ENCODE measurements at regions not wholly inside any gene's neighbourhood (a gene's known extent, or its start where the extent isn't known, plus 50 kb on each side); places are given as distances from the start of the nearest gene placed in this dataset.

DNA sequence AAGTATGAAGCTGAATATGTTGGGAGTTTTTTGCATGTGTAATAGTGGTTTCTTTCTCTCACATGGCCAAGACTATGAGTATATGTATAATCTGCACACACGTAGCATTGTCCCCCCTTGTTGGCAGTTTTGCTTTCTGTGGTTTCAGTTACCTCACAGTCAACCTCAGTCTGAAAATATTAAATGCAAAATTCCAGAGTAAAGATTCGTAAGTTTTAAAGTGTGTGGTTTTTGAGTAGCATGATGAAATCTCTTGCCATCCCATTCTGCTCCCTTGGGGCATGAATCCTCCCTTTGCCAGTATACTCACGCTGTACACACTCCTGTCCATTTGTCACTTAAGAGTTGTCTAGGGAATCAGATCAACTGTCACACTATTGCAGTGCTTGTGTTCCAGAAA, 742.0 kb upstream of the CCDC54 start:
- TF ChIP-seq, protein P1, sequence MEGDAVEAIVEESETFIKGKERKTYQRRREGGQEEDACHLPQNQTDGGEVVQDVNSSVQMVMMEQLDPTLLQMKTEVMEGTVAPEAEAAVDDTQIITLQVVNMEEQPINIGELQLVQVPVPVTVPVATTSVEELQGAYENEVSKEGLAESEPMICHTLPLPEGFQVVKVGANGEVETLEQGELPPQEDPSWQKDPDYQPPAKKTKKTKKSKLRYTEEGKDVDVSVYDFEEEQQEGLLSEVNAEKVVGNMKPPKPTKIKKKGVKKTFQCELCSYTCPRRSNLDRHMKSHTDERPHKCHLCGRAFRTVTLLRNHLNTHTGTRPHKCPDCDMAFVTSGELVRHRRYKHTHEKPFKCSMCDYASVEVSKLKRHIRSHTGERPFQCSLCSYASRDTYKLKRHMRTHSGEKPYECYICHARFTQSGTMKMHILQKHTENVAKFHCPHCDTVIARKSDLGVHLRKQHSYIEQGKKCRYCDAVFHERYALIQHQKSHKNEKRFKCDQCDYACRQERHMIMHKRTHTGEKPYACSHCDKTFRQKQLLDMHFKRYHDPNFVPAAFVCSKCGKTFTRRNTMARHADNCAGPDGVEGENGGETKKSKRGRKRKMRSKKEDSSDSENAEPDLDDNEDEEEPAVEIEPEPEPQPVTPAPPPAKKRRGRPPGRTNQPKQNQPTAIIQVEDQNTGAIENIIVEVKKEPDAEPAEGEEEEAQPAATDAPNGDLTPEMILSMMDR (IDR thresholded peaks at IDR 0.05; ENCODE audit: extremely low read depth, missing control alignments) = no peak
- DNase-seq (ENCODE audit: low spot score) = no peak

DNA sequence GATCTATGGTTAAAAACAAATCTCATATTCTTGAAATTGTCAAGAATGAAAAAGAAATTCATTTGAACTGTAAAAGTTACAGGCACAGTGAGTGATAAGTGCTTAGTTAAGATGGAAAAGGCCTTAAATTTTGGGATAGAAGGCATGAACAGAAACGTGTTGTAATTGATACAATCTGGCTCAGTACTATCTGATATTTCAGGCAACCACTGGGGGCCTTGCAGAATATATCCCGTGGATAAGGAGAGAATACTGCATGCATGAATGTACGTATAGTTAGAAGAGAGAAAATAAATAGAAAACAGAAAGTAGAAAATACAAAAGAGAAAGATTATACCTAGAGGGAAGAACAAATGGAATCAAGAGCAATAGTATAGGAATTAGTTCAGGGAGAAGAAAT, 741.4 kb upstream of the CCDC54 start:
- TF ChIP-seq, protein P1 (IDR thresholded peaks at IDR 0.05; ENCODE audit: extremely low read depth, missing control alignments) = no peak
- no peak for DNase-seq (ENCODE audit: low spot score)

DNA sequence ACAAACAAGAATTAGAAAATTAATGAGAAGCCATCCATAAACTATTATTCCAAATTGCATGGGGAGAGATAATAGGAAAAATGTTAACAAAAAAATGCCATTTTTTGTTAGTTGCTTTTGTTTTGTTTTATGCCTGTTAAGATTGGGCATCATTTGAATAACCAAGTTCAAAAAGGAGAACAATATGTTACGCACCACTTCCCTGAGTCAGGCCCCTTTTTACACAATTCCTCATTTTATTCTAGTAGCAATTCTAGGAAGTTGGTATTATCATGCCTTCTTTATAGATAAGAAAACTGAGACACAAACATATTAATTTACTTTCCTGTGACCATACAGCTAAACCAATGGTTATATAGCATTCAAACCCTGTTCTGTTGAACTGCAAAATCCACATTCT, 736.9 kb upstream of the CCDC54 start:
- TF ChIP-seq, protein P1 (IDR thresholded peaks at IDR 0.05; ENCODE audit: extremely low read depth, missing control alignments) = no peak
- DNase-seq (ENCODE audit: low spot score) = no peak

DNA sequence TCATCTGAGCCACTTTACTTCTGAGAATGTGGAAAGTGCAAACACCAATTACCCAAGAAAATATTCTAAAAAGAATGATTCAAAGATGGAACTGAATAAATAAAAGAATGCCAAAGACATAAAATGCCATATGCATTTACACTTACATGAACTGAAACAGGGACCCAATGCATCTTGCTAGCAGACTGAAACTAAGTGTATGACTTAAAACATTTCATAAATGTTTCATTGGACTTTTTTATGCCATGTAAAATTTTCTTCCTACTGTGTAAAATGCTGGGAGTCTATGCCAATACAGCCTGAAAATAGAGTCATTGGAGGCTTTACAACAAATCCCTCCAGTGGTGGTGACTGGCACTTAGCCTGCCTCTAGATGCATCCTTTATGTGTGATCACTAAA, 735.1 kb upstream of the CCDC54 start:
- TF ChIP-seq, protein P1 (IDR thresholded peaks at IDR 0.05; ENCODE audit: extremely low read depth, missing control alignments) = no peak
- no peak for DNase-seq (ENCODE audit: low spot score)

DNA sequence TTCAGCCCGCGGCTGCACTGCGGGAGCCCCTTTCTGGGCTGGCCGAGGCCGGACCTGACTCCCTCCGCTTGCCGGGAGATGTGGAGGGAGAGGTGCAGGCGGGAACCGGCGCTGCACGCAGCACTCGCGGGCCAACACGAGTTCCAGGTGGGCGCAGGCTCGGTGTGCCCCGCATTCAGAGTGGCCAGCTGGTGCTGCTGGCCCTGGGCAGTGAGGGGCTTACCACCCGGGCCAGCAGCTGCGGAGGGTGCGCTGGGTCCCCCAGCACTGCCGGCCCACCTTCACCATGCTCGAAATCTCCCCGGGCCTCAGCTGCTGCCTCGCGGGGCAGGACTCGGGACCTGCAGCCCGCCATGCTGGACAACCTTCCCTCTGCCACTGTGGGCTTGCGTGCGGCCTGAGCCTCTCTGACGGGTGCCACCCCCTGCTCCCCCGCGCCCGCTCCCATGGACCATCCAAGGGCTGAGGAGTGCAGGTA, 733.5 kb upstream of the CCDC54 start:
- TF ChIP-seq, protein P1 (IDR thresholded peaks at IDR 0.05; ENCODE audit: extremely low read depth, missing control alignments) = no peak
- no peak for DNase-seq (ENCODE audit: low spot score)

DNA sequence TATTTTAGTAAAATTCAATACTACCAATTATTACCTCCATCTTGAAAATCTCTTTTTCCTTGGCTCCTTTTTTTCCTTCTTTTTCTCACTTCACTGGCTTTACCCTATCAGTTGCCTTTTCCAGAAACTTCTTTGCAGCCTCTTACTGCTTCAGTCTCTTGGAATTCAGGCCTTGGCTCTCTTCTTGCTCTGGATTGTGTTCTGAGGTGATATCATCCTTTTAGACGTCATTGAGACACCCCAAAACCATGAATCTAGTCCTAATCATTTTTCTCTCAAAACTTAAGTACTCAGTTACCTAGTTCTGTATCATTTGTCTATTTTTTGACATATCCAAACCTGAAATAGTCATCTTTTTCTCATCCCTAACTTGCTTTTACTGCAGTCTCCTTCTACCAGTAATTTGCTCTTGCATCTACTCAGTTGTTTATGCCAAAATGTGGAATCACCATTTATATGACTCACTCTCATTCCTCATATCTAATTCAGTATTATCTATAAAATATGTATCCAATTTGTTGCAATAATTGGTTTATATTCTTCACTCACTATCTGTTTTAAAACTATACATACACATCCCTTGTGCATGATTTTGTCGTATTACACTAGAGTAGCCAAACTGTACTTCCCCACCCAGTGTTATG, 703.2 kb upstream of the CCDC54 start:
- TF ChIP-seq, protein P1 (IDR thresholded peaks at IDR 0.05; ENCODE audit: extremely low read depth, missing control alignments) = no peak
- DNase-seq (ENCODE audit: low spot score) = no peak

DNA sequence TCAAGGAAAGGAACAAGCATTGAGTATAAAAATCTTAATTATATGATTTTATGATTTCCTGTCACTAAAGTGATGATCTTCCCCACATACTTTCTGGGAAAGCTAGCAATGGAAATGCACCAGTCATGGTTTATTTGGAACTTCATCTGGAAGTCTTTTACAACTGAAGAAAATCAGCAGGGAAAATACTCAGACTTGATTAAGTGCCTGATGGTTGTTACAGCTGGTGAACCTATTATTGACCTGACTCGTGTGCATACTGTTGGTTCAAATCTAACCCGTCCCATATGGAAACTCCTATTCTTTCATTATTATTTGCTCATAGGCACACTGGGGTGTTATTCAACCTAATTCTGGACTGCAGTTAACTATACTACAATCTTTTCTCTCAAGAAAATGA, 701.8 kb upstream of the CCDC54 start:
- TF ChIP-seq, protein P1 (IDR thresholded peaks at IDR 0.05; ENCODE audit: extremely low read depth, missing control alignments) = no peak
- DNase-seq (ENCODE audit: low spot score) = no peak

All from GM20000 (cell line).